ENCODE measurements at regions not wholly inside any gene's neighbourhood (a gene's known extent, or its start where the extent isn't known, plus 50 kb on each side); places are given as distances from the start of the nearest gene placed in this dataset.

- ATAC-seq (ENCODE audit: insufficient number of reproducible peaks, low FRiP score, low read depth) (no peak), DNase-seq (ENCODE audit: low spot score) (no peak)
- no peak for TF ChIP-seq CTCF (IDR thresholded peaks at IDR 0.05)
- H3K4me1 ChIP-seq (ENCODE audit: control insufficient read depth in 1 of 2, low read depth in 2 of 2): no peaks in the 10 kb centered on the region
- no peak overlapping the region for H3K27ac ChIP-seq
- H3K4me3 ChIP-seq: no peak overlapping the region
- no peaks in the 10 kb centered on the region for H3K27me3 ChIP-seq (replicated peaks; ENCODE audit: insufficient read depth)
- H3K36me3 ChIP-seq: no peaks in the 10 kb centered on the region
- no peaks in the 10 kb centered on the region for H3K9me3 ChIP-seq
These were observed 292.7 kb upstream of the CHAC2 start for GRCh38 chr2:53474914-53475313.

- Histone ChIP-seq H3K9me3 (no peaks in the 10 kb centered on the region), H3K36me3 (no peaks in the 10 kb centered on the region), H3K27ac (no peak overlapping the region), H3K27me3 (replicated peaks; ENCODE audit: insufficient read depth) (no peaks in the 10 kb centered on the region), H3K4me3 (no peak overlapping the region), H3K4me1 (ENCODE audit: control insufficient read depth in 1 of 2, low read depth in 2 of 2) (no peaks in the 10 kb centered on the region)
- no peak for DNase-seq (ENCODE audit: low spot score)
- TF ChIP-seq CTCF (IDR thresholded peaks at IDR 0.05): no peak
- no peak for ATAC-seq (ENCODE audit: insufficient number of reproducible peaks, low FRiP score, low read depth)
These were observed 293.8 kb upstream of the CHAC2 start for GRCh38 chr2:53473775-53474311.

GRCh38 chr2:53473236-53473635 is 294.4 kb upstream of the CHAC2 start:
- DNase-seq (ENCODE audit: low spot score) (no peak), ATAC-seq (ENCODE audit: insufficient number of reproducible peaks, low FRiP score, low read depth) (no peak)
- Histone ChIP-seq H3K4me1 (ENCODE audit: control insufficient read depth in 1 of 2, low read depth in 2 of 2) (no peaks in the 10 kb centered on the region), H3K27ac (no peak overlapping the region), H3K9me3 (no peaks in the 10 kb centered on the region), H3K4me3 (no peak overlapping the region), H3K27me3 (replicated peaks; ENCODE audit: insufficient read depth) (no peaks in the 10 kb centered on the region), H3K36me3 (no peaks in the 10 kb centered on the region)
- TF ChIP-seq CTCF (IDR thresholded peaks at IDR 0.05): no peak

GRCh38 chr2:53467467-53468180 is 300.0 kb upstream of the CHAC2 start:
- no peaks in the 10 kb centered on the region for H3K36me3 ChIP-seq
- H3K9me3 ChIP-seq: no peaks in the 10 kb centered on the region
- ATAC-seq (ENCODE audit: insufficient number of reproducible peaks, low FRiP score, low read depth): no peak
- H3K27ac ChIP-seq: no peak overlapping the region
- H3K4me3 ChIP-seq: no peak overlapping the region
- H3K4me1 ChIP-seq (ENCODE audit: control insufficient read depth in 1 of 2, low read depth in 2 of 2): peaks cover 0 to 5% of the 10 kb centered on the region in 2 donors
- TF ChIP-seq CTCF (IDR thresholded peaks at IDR 0.05): no peak
- no peak for DNase-seq (ENCODE audit: low spot score)
- H3K27me3 ChIP-seq (replicated peaks; ENCODE audit: insufficient read depth): no peaks in the 10 kb centered on the region

- no peak for TF ChIP-seq CTCF (IDR thresholded peaks at IDR 0.05)
- DNase-seq (ENCODE audit: low spot score) (no peak), ATAC-seq (ENCODE audit: insufficient number of reproducible peaks, low FRiP score, low read depth) (no peak)
- H3K9me3 ChIP-seq: no peaks in the 10 kb centered on the region
- no peaks in the 10 kb centered on the region for H3K27me3 ChIP-seq (replicated peaks; ENCODE audit: insufficient read depth)
- H3K36me3 ChIP-seq: no peaks in the 10 kb centered on the region
- peaks cover 0 to 5% of the 10 kb centered on the region in 2 donors for H3K4me1 ChIP-seq (ENCODE audit: control insufficient read depth in 1 of 2, low read depth in 2 of 2)
- no peak overlapping the region for H3K27ac ChIP-seq
- no peak overlapping the region for H3K4me3 ChIP-seq
These were observed 303.5 kb upstream of the CHAC2 start for GRCh38 chr2:53463806-53464726.

Data from thoracic aorta (tissue), 2 donors.